Dendritic cell treated with granulocyte-macrophage colony-stimulating factor and Interleukin-4, amounts not matched to agents 40 ng/mL and 50 ng/mL, for 4 days (primary cell): ENCODE measurements at regions not wholly inside any gene's neighbourhood (a gene's known extent, or its start where the extent isn't known, plus 50 kb on each side); places are given as distances from the start of the nearest gene placed in this dataset.
"Not testable (repeated sequence)": the region's sequence is repeated elsewhere in the genome, so short reads cannot be mapped to it uniquely, and the experiment has no call there.

Experiments
- H3K27ac Mint-ChIP-seq: one replicate; pipeline ENCODE4 v1.8.0; 2022; ENCODE audit warnings: mild to moderate bottlenecking, mixed read lengths
- H3K27me3 Mint-ChIP-seq: one replicate; pipeline ENCODE4 v1.8.0; 2022; ENCODE audit warnings: mild to moderate bottlenecking, mixed read lengths
- H3K36me3 Mint-ChIP-seq: one replicate; pipeline ENCODE4 v1.8.0; 2022; ENCODE audit warnings: low read depth, mixed read lengths
- H3K4me1 Mint-ChIP-seq: one replicate; pipeline ENCODE4 v1.8.0; 2022; ENCODE audit warnings: low read depth, mixed read lengths
- H3K4me3 Mint-ChIP-seq: one replicate; pipeline ENCODE4 v1.8.0; 2022; ENCODE audit warnings: mild to moderate bottlenecking, moderate library complexity, mixed read lengths
- H3K9me3 Mint-ChIP-seq: one replicate; pipeline ENCODE4 v1.8.0; 2022; ENCODE audit warnings: mixed read lengths
- intact Hi-C: fragments of 100-400 bp; cut with micrococcal nuclease; formaldehyde crosslinking; loops from one replicate; pipeline ENCODE4 v1.15.0; 2022

- H3K36me3 Mint-ChIP-seq = no peaks in the 10 kb centered on the region
- no peak overlapping the region for H3K4me3 Mint-ChIP-seq
- H3K27me3 Mint-ChIP-seq = no peaks in the 10 kb centered on the region
- no peaks in the 10 kb centered on the region for H3K4me1 Mint-ChIP-seq
- intact Hi-C loops = no loop called here
- H3K9me3 Mint-ChIP-seq = no peaks in the 10 kb centered on the region
- H3K27ac Mint-ChIP-seq = no peak overlapping the region
These were observed 1270.8 kb downstream of the ROBO1 start for GRCh38 chr3:78497021-78497420.

DNA sequence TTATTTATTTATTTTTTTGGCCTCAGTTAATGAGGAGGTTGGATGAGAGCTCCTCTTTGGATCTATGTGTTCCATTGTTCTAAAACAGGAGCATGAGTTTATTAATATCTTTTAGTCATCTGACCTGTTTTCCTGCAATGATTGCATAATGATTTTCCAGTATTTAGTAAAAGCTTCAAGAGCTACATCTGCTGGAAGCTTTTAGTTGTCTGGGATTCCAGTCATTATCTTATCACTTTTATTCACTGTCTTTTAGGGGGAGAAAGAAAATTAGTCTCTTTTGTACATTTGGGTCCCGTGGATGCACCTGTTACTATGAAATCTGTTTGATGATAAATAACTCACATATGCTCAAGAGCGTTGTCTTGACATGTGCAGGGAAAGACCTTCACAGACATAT lies 1270.0 kb downstream of the ROBO1 start:
- Mint-ChIP-seq H3K27me3 (no peaks in the 10 kb centered on the region), H3K9me3 (no peaks in the 10 kb centered on the region), H3K4me1 (no peaks in the 10 kb centered on the region), H3K4me3 (no peak overlapping the region), H3K27ac (no peak overlapping the region), H3K36me3 (no peaks in the 10 kb centered on the region)
- intact Hi-C loops = no loop called here

GRCh38 chr3:78506061-78506460 lies 1261.7 kb downstream of the ROBO1 start:
- no peaks in the 10 kb centered on the region for H3K36me3 Mint-ChIP-seq
- no peaks in the 10 kb centered on the region for H3K27me3 Mint-ChIP-seq
- H3K27ac Mint-ChIP-seq = no peak overlapping the region
- intact Hi-C loops = no loop called here
- H3K4me3 Mint-ChIP-seq = no peak overlapping the region
- peaks cover 9% of the 10 kb centered on the region for H3K9me3 Mint-ChIP-seq
- H3K4me1 Mint-ChIP-seq = no peaks in the 10 kb centered on the region

DNA sequence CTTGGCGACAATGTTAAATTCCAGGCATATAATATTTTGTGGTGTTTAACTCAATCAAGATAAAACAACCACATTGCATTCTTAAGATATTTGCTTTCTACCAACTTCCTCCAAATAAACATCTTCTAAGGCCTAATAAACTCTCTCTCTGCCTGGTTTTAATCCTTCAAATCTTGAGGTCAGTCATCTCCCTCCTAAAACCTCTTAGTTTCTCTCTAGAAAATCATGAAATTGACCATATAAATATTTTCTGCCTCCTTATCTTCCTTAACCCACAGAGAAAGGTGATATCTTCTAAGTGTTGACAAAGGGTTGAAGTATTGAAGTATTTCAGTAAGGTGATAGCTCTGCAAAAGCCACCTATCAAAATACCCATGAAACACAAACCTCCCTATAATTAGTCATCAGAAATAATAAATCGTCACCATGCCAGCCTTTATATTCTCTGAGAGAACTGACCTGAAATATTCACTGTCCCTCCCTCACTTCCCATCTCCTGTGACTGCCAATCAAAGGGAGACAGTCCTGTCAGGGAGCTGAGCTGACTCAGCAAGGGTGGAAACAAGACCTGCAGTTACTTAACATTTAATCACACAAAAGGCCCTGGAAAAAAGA lies 1261.1 kb downstream of the ROBO1 start:
- Mint-ChIP-seq H3K36me3 (no peaks in the 10 kb centered on the region), H3K4me3 (no peak overlapping the region), H3K9me3 (peaks cover 9% of the 10 kb centered on the region), H3K4me1 (no peaks in the 10 kb centered on the region), H3K27ac (no peak overlapping the region), H3K27me3 (no peaks in the 10 kb centered on the region)
- intact Hi-C loops = no loop called here

GRCh38 chr3:78507196-78507984 lies 1260.4 kb downstream of the ROBO1 start:
- H3K4me3 Mint-ChIP-seq = no peak overlapping the region
- peaks cover 9% of the 10 kb centered on the region for H3K9me3 Mint-ChIP-seq
- no peak overlapping the region for H3K27ac Mint-ChIP-seq
- H3K36me3 Mint-ChIP-seq = no peaks in the 10 kb centered on the region
- H3K4me1 Mint-ChIP-seq = no peaks in the 10 kb centered on the region
- H3K27me3 Mint-ChIP-seq = no peaks in the 10 kb centered on the region
- intact Hi-C loops = no loop called here

GRCh38 chr3:78511840-78512239 lies 1256.0 kb downstream of the ROBO1 start:
- H3K4me1 Mint-ChIP-seq = no peaks in the 10 kb centered on the region
- intact Hi-C loops = no loop called here
- peaks cover 1% of the 10 kb centered on the region for H3K9me3 Mint-ChIP-seq
- no peak overlapping the region for H3K4me3 Mint-ChIP-seq
- no peak overlapping the region for H3K27ac Mint-ChIP-seq
- H3K36me3 Mint-ChIP-seq = no peaks in the 10 kb centered on the region
- H3K27me3 Mint-ChIP-seq = no peaks in the 10 kb centered on the region

GRCh38 chr3:78512786-78513185 lies 1255.0 kb downstream of the ROBO1 start:
- H3K27ac Mint-ChIP-seq, H3K27me3 Mint-ChIP-seq, H3K4me1 Mint-ChIP-seq, H3K9me3 Mint-ChIP-seq, intact Hi-C loops, H3K36me3 Mint-ChIP-seq, H3K4me3 Mint-ChIP-seq: not testable (repeated sequence)

- Mint-ChIP-seq H3K27ac (no peak overlapping the region), H3K4me3 (no peak overlapping the region), H3K36me3 (no peaks in the 10 kb centered on the region), H3K27me3 (no peaks in the 10 kb centered on the region), H3K4me1 (no peaks in the 10 kb centered on the region), H3K9me3 (no peaks in the 10 kb centered on the region)
- intact Hi-C loops = no loop called here
These were observed 1251.4 kb downstream of the ROBO1 start for GRCh38 chr3:78516437-78516836.

- intact Hi-C loops = no loop called here
- Mint-ChIP-seq H3K36me3 (no peaks in the 10 kb centered on the region), H3K27me3 (no peaks in the 10 kb centered on the region), H3K4me3 (no peak overlapping the region), H3K4me1 (no peaks in the 10 kb centered on the region), H3K27ac (no peak overlapping the region), H3K9me3 (no peaks in the 10 kb centered on the region)
These were observed 1250.9 kb downstream of the ROBO1 start for GRCh38 chr3:78516937-78517336.

DNA sequence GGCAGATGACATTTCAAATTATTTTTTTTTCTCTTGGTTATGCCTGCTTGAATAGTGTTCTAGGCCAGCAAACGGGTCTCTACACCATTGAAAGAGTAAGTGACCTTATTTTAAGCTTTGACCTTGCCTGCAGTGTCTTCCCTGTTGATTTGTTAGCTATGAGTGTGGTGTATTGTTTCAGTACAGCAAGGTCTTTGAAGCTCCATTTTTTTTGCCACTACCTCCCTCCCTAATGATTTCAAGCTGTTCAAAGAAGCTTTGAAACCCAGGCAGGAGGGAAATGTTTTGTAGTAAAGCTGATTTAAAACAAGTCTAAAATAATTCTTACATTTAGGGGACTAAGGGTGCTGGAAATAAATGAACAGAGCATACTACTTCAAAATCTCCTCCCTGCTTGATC lies 1249.8 kb downstream of the ROBO1 start:
- Mint-ChIP-seq H3K27me3 (no peaks in the 10 kb centered on the region), H3K4me3 (no peak overlapping the region), H3K9me3 (no peaks in the 10 kb centered on the region), H3K4me1 (no peaks in the 10 kb centered on the region), H3K36me3 (no peaks in the 10 kb centered on the region), H3K27ac (no peak overlapping the region)
- intact Hi-C loops = no loop called here

DNA sequence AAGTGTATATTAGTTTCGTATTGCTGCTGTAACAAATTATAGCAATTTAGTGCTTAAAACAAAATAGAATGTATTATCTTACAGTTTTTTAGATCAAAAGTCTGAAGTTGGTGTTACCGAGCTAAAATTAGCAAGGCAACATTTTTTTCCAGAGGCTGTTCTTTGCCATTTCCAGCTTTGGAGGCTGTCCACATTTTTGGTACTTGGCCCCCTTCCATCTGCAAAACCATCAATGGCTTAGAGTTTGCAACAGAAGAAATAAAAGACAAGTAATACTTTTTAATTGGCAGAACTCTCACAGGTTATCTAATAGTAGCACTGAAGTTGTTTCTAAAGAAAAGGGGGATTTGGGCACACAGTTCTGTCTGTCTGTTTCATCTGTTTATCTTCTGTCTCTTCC lies 1248.5 kb downstream of the ROBO1 start:
- no peak overlapping the region for H3K27ac Mint-ChIP-seq
- H3K36me3 Mint-ChIP-seq = no peaks in the 10 kb centered on the region
- H3K27me3 Mint-ChIP-seq = no peaks in the 10 kb centered on the region
- intact Hi-C loops = no loop called here
- no peaks in the 10 kb centered on the region for H3K4me1 Mint-ChIP-seq
- H3K9me3 Mint-ChIP-seq = peaks cover 5% of the 10 kb centered on the region
- H3K4me3 Mint-ChIP-seq = no peak overlapping the region

- no peaks in the 10 kb centered on the region for H3K4me1 Mint-ChIP-seq
- H3K36me3 Mint-ChIP-seq = no peaks in the 10 kb centered on the region
- no peaks in the 10 kb centered on the region for H3K27me3 Mint-ChIP-seq
- H3K27ac Mint-ChIP-seq = no peak overlapping the region
- H3K4me3 Mint-ChIP-seq = no peak overlapping the region
- intact Hi-C loops = no loop called here
- peaks cover 23% of the 10 kb centered on the region for H3K9me3 Mint-ChIP-seq
These were observed 1238.2 kb downstream of the ROBO1 start for GRCh38 chr3:78529601-78530000.

DNA sequence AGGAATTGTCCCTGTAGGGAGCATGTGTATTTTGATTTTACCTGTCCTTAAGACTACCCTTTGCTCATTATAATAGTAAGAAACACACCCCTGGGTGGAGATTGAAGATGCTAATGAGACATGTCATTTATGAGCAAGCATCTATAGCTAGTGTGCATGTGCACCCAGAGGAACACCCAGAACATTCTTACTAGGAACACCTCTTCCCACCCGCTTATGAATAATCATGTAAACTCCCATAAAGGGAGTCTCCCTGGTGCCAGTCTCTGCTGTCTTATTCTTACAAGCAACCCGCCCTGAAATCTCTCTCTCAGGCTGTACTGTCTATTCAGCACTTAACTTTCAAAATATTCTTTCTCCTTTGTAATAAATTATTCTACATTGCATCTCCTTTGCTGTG lies 1227.3 kb downstream of the ROBO1 start:
- no peaks in the 10 kb centered on the region for H3K27me3 Mint-ChIP-seq
- no peaks in the 10 kb centered on the region for H3K4me1 Mint-ChIP-seq
- peaks cover 30% of the 10 kb centered on the region for H3K9me3 Mint-ChIP-seq
- no peak overlapping the region for H3K4me3 Mint-ChIP-seq
- no peak overlapping the region for H3K27ac Mint-ChIP-seq
- intact Hi-C loops = no loop called here
- no peaks in the 10 kb centered on the region for H3K36me3 Mint-ChIP-seq

DNA sequence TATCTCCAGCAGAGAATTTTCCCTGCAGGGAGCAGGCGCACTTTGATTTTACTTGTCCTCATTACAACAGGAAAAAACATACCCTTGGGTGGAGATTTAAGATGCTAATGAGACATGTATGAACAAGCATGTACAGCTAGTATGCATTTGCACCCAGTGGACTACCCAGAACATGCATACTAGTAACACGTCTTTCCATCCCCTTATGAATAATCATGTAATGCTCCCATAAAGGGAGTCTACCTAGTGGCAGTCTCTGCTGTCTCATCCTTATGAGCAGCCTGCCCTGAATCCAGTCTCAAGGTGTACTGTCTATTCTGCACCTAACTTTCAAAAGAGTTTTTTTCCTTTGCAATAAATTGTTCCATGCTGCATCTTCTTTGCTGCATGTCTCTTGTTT lies 1222.0 kb downstream of the ROBO1 start:
- no peaks in the 10 kb centered on the region for H3K36me3 Mint-ChIP-seq
- H3K27me3 Mint-ChIP-seq = no peaks in the 10 kb centered on the region
- intact Hi-C loops = no loop called here
- no peak overlapping the region for H3K27ac Mint-ChIP-seq
- no peak overlapping the region for H3K4me3 Mint-ChIP-seq
- H3K9me3 Mint-ChIP-seq = peaks cover 53% of the 10 kb centered on the region
- no peaks in the 10 kb centered on the region for H3K4me1 Mint-ChIP-seq
